Glutamatergic neuron (in vitro differentiated cells): ENCODE measurements at regions not wholly inside any gene's neighbourhood (a gene's known extent, or its start where the extent isn't known, plus 50 kb on each side); places are given as distances from the start of the nearest gene placed in this dataset.

ENCODE experiments used
- DNase-seq: peaks from one replicate; pipeline ENCODE4 v3.0.0; 2022
- H3K27ac Mint-ChIP-seq: one replicate; pipeline ENCODE4 v1.8.0; 2020; ENCODE audit warnings: mild to moderate bottlenecking, mixed read lengths, inconsistent platforms; ENCODE audit not compliant: unreplicated experiment
- H3K27me3 Mint-ChIP-seq: one replicate; pipeline ENCODE4 v1.8.0; 2020; ENCODE audit warnings: mild to moderate bottlenecking, moderate library complexity, mixed read lengths, inconsistent platforms; ENCODE audit not compliant: unreplicated experiment
- H3K36me3 Mint-ChIP-seq: one replicate; pipeline ENCODE4 v1.8.0; 2020; ENCODE audit warnings: mild to moderate bottlenecking, mixed read lengths, inconsistent platforms; ENCODE audit not compliant: unreplicated experiment
- H3K4me1 Mint-ChIP-seq: one replicate; pipeline ENCODE4 v1.8.0; 2020; ENCODE audit warnings: mild to moderate bottlenecking, low read depth, mixed read lengths, inconsistent platforms; ENCODE audit not compliant: unreplicated experiment
- H3K4me3 Mint-ChIP-seq: one replicate; pipeline ENCODE4 v1.8.0; 2020; ENCODE audit warnings: mild to moderate bottlenecking, mixed read lengths, inconsistent platforms; ENCODE audit not compliant: unreplicated experiment
- H3K9me3 Mint-ChIP-seq: one replicate; pipeline ENCODE4 v1.8.0; 2020; ENCODE audit warnings: mild to moderate bottlenecking, moderate library complexity, mixed read lengths, inconsistent platforms; ENCODE audit not compliant: unreplicated experiment
- TF ChIP-seq, protein P1 (sequence below): fragments of 200-600 bp; sonication (generic); IDR thresholded peaks from one replicate; pipeline ENCODE4 v1.5.0; 2021; ENCODE audit not compliant: partially characterized antibody, unreplicated experiment

- Mint-ChIP-seq H3K27me3 (peaks cover 2% of the 10 kb centered on the region), H3K4me3 (no peak overlapping the region), H3K36me3 (peaks cover 5% of the 10 kb centered on the region), H3K9me3 (no peaks in the 10 kb centered on the region), H3K4me1 (peaks cover 15% of the 10 kb centered on the region), H3K27ac (no peak overlapping the region)
- no peak for DNase-seq
- TF ChIP-seq, protein P1, sequence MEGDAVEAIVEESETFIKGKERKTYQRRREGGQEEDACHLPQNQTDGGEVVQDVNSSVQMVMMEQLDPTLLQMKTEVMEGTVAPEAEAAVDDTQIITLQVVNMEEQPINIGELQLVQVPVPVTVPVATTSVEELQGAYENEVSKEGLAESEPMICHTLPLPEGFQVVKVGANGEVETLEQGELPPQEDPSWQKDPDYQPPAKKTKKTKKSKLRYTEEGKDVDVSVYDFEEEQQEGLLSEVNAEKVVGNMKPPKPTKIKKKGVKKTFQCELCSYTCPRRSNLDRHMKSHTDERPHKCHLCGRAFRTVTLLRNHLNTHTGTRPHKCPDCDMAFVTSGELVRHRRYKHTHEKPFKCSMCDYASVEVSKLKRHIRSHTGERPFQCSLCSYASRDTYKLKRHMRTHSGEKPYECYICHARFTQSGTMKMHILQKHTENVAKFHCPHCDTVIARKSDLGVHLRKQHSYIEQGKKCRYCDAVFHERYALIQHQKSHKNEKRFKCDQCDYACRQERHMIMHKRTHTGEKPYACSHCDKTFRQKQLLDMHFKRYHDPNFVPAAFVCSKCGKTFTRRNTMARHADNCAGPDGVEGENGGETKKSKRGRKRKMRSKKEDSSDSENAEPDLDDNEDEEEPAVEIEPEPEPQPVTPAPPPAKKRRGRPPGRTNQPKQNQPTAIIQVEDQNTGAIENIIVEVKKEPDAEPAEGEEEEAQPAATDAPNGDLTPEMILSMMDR = no peak
These were observed 127.8 kb upstream of the NR4A3 start for GRCh38 chr9:99693888-99694287.

GRCh38 chr9:99694393-99694792 is 127.3 kb upstream of the NR4A3 start:
- DNase-seq = no peak
- peaks cover 10% of the 10 kb centered on the region for H3K36me3 Mint-ChIP-seq
- H3K4me3 Mint-ChIP-seq = no peak overlapping the region
- TF ChIP-seq, protein P1 = no peak
- no peaks in the 10 kb centered on the region for H3K9me3 Mint-ChIP-seq
- peaks cover 15% of the 10 kb centered on the region for H3K4me1 Mint-ChIP-seq
- peaks cover 2% of the 10 kb centered on the region for H3K27me3 Mint-ChIP-seq
- no peak overlapping the region for H3K27ac Mint-ChIP-seq

DNA sequence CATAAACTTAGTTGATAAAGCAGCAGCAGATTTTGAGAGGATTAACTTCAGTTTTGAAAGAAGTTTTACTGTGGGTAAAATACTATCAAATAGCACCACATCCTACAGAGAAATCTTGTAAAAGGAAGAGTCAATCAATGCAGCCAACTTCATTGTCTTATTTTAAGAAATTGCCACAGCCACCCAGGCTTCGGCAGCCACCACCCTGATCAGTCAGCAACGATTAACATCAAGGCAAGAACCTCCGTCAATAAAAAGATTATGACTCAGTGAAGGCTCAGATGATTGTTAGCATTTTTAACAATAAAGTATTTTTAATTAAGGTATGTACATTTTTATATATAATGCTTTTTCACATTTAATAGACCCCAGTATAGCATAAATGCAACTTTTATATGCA is 122.3 kb upstream of the NR4A3 start:
- Mint-ChIP-seq H3K27ac (no peak overlapping the region), H3K4me1 (no peaks in the 10 kb centered on the region), H3K36me3 (peaks cover 11% of the 10 kb centered on the region), H3K4me3 (no peak overlapping the region), H3K9me3 (peaks cover 4% of the 10 kb centered on the region), H3K27me3 (no peaks in the 10 kb centered on the region)
- TF ChIP-seq, protein P1 = no peak
- no peak for DNase-seq

- H3K27ac Mint-ChIP-seq = no peak overlapping the region
These were observed 109.5 kb upstream of the NR4A3 start for GRCh38 chr9:99712214-99712613.

DNA sequence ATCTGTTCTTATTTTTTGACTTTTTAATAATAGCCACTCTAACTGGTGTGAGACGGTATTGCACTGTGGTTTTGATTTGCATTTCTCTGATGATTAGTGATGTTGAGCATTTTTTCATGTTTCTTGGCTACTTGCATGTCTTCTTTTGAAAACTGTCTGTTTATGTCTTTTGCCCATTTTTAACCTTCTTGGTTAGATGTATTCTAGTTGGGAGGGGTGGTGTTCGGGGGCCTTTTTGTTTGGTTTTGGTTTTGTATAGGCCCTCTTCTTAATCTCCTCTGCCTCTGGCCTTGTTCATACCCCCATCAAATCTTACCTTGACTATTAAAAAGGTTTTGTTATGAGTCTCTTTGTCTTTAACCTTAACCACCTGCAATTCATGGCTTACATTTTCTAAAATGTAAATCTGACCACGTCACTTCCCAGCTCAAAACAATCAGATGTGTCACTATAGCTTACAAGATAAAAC is 107.8 kb upstream of the NR4A3 start:
- H3K27me3 Mint-ChIP-seq = peaks cover 2% of the 10 kb centered on the region
- H3K4me1 Mint-ChIP-seq = no peaks in the 10 kb centered on the region
- H3K27ac Mint-ChIP-seq = no peak overlapping the region
- H3K9me3 Mint-ChIP-seq = no peaks in the 10 kb centered on the region
- no peaks in the 10 kb centered on the region for H3K36me3 Mint-ChIP-seq
- no peak overlapping the region for H3K4me3 Mint-ChIP-seq
- DNase-seq = no peak
- TF ChIP-seq, protein P1 = no peak

More at GRCh38 chr9:99712214-99712613, 109.5 kb upstream of the NR4A3 start:
- no peak for DNase-seq
- Mint-ChIP-seq H3K36me3 (no peaks in the 10 kb centered on the region), H3K9me3 (no peaks in the 10 kb centered on the region), H3K4me3 (no peak overlapping the region), H3K27me3 (no peaks in the 10 kb centered on the region), H3K4me1 (no peaks in the 10 kb centered on the region)
- TF ChIP-seq, protein P1 = no peak
